T47D (cell line): ENCODE measurements at regions not wholly inside any gene's neighbourhood (a gene's known extent, or its start where the extent isn't known, plus 50 kb on each side); places are given as distances from the start of the nearest gene placed in this dataset.

Source experiments
- DNase-seq, 2 experiments: peaks; one replicate each; pipeline versions ENCODE4 v3.0.0 to v3.0.0-alpha.2; 2011 to 2012; ENCODE audit warnings: low read depth in 1 of 2, low spot score in 1 of 2
- JUND ChIP-seq: IDR thresholded peaks from 2 replicates; pipeline ENCODE4 v1.6.1; 2012; ENCODE audit warnings: low read depth
- in situ Hi-C: cut with HindIII; loops from 2 replicates; pipeline ENCODE4 v1.10.0; 2016; ENCODE audit warnings: low sequenced_read_pairs, low pct_unique_long_range_greater_than_20kb

GRCh38 chr18:34280000-34280399 is 55.3 kb upstream of the NOL4 start:
- DNase-seq: no peak
- in situ Hi-C loops: no loop called here
- no peak for TF ChIP-seq JUND

GRCh38 chr18:34280653-34281052 is 55.9 kb upstream of the NOL4 start:
- TF ChIP-seq JUND: no peak
- in situ Hi-C loops: no loop called here
- no peak for DNase-seq

- in situ Hi-C loops: no loop called here
- TF ChIP-seq JUND: no peak
- DNase-seq: no peak
These were observed 56.6 kb upstream of the NOL4 start for GRCh38 chr18:34281290-34281689.

- TF ChIP-seq JUND: no peak
- in situ Hi-C loops: no loop called here
- no peak for DNase-seq
These were observed 57.0 kb upstream of the NOL4 start for GRCh38 chr18:34281722-34282121.

GRCh38 chr18:34283506-34283905 is 58.8 kb upstream of the NOL4 start:
- in situ Hi-C loops: no loop called here
- no peak for TF ChIP-seq JUND
- no peak for DNase-seq

GRCh38 chr18:34287825-34288224 is 63.1 kb upstream of the NOL4 start:
- no peak for TF ChIP-seq JUND
- in situ Hi-C loops: no loop called here
- no peak for DNase-seq

GRCh38 chr18:34292594-34292993 is 67.9 kb upstream of the NOL4 start:
- no peak for TF ChIP-seq JUND
- in situ Hi-C loops: no loop called here
- DNase-seq: no peak

GRCh38 chr18:34297287-34297686 is 72.6 kb upstream of the NOL4 start:
- no peak for DNase-seq

GRCh38 chr18:34299828-34300227 is 75.1 kb upstream of the NOL4 start:
- in situ Hi-C loops: no loop called here
- DNase-seq: no peak
- TF ChIP-seq JUND: no peak

More at GRCh38 chr18:34297287-34297686, 72.6 kb upstream of the NOL4 start:
- TF ChIP-seq JUND: no peak
- in situ Hi-C loops: no loop called here

GRCh38 chr18:34311468-34311867 is 86.8 kb upstream of the NOL4 start:
- in situ Hi-C loops: no loop called here
- no peak for DNase-seq
- no peak for TF ChIP-seq JUND

- TF ChIP-seq JUND: no peak
- in situ Hi-C loops: no loop called here
- DNase-seq: no peak
These were observed 90.1 kb upstream of the NOL4 start for GRCh38 chr18:34314847-34315246.

- no peak for TF ChIP-seq JUND
These were observed 91.1 kb upstream of the NOL4 start for GRCh38 chr18:34315591-34316352.

GRCh38 chr18:34320267-34320666 is 95.6 kb upstream of the NOL4 start:
- TF ChIP-seq JUND: no peak
- in situ Hi-C loops: no loop called here
- DNase-seq: no peak

More at GRCh38 chr18:34315591-34316352, 91.1 kb upstream of the NOL4 start:
- DNase-seq: no peak
- in situ Hi-C loops: no loop called here

- in situ Hi-C loops: no loop called here
- TF ChIP-seq JUND: no peak
- no peak for DNase-seq
These were observed 96.4 kb upstream of the NOL4 start for GRCh38 chr18:34321066-34321465.
